ENCODE measurements at regions not wholly inside any gene's neighbourhood (a gene's known extent, or its start where the extent isn't known, plus 50 kb on each side); places are given as distances from the start of the nearest gene placed in this dataset.

DNA sequence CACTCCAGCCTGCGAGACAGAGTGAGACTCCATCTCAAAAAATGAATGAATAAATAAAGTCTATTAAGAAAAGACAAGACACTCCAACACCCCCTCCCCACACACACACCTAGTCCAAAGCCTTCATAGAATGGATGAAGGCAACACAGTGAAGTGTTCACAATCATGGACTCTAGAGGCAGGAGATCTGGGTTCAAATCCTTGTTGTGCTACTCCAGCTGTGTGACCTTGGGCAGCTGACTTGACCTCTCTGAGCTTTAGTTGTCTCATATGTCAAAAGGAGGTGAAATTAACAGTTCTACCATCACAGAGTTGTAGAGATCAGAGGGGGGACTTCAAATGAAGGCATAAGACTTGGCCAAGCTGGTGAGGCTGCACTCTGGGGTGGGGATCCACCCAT is 95.8 kb upstream of the MAP1LC3B2 start:
- no peak overlapping the region for H3K4me2 ChIP-seq
- no peaks in the 10 kb centered on the region for H3K36me3 ChIP-seq (replicated peaks; ENCODE audit: insufficient read depth, low read depth)
- WGBS (ENCODE audit: low lambda C conversion rate, missing lambda C conversion rate) = 95% methylated on average over 1 of the region's 1 CpG
- no peak overlapping the region for H3K4me3 ChIP-seq
- TF ChIP-seq EZH2phosphoT487 (IDR thresholded peaks at IDR 0.05; ENCODE audit: low read depth, severe bottlenecking, unreplicated experiment) (no peak), EZH2 (IDR thresholded peaks at IDR 0.05; ENCODE audit: borderline replicate concordance) (no peak)
- TF ChIP-seq, protein P1, sequence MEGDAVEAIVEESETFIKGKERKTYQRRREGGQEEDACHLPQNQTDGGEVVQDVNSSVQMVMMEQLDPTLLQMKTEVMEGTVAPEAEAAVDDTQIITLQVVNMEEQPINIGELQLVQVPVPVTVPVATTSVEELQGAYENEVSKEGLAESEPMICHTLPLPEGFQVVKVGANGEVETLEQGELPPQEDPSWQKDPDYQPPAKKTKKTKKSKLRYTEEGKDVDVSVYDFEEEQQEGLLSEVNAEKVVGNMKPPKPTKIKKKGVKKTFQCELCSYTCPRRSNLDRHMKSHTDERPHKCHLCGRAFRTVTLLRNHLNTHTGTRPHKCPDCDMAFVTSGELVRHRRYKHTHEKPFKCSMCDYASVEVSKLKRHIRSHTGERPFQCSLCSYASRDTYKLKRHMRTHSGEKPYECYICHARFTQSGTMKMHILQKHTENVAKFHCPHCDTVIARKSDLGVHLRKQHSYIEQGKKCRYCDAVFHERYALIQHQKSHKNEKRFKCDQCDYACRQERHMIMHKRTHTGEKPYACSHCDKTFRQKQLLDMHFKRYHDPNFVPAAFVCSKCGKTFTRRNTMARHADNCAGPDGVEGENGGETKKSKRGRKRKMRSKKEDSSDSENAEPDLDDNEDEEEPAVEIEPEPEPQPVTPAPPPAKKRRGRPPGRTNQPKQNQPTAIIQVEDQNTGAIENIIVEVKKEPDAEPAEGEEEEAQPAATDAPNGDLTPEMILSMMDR (IDR thresholded peaks at IDR 0.05; ENCODE audit: poor library complexity) = no peak
- H3K9me2 ChIP-seq (replicated peaks; ENCODE audit: insufficient read depth) = no peaks in the 10 kb centered on the region
- no peak overlapping the region for H2AFZ ChIP-seq
- H3K27me3 ChIP-seq = no peaks in the 10 kb centered on the region
- peaks cover 11% of the 10 kb centered on the region for H3K4me1 ChIP-seq (ENCODE audit: insufficient read depth)
- H3K27ac ChIP-seq = no peak overlapping the region
- DNase-seq (ENCODE audit: low spot score) = no peak
- H3K9me3 ChIP-seq (ENCODE audit: low read depth) = no peaks in the 10 kb centered on the region
- H4K20me1 ChIP-seq (ENCODE audit: insufficient read depth, poor library complexity, severe bottlenecking) = no peaks in the 10 kb centered on the region
- H3K79me2 ChIP-seq = no peaks in the 10 kb centered on the region

DNA sequence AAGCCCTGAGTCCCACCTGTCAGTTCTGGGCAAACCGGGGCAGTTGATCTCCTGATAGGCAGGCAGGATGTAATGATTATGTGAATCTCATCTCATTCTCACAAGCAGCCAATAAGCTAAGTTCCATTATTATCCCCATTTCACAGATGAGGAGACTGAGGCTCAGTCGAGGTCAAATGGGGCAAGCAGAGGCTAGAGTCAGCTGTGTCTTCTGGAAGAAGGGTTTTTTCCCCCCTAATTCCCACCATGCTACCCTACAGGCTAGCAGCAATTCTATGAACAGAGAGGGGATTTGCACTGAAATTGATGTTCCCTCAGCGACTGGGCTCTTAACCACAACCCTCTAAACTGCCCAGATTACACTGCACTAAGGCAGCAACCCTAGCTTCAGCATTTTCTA is 93.8 kb upstream of the MAP1LC3B2 start:
- 87% methylated on average over 3 of the region's 3 CpGs for WGBS (ENCODE audit: low lambda C conversion rate, missing lambda C conversion rate)
- Histone ChIP-seq H4K20me1 (ENCODE audit: insufficient read depth, poor library complexity, severe bottlenecking) (no peaks in the 10 kb centered on the region), H3K79me2 (no peaks in the 10 kb centered on the region), H3K27me3 (no peaks in the 10 kb centered on the region), H3K36me3 (replicated peaks; ENCODE audit: insufficient read depth, low read depth) (no peaks in the 10 kb centered on the region), H2AFZ (no peak overlapping the region), H3K27ac (peak overlapping the region; percentile 11), H3K9me2 (replicated peaks; ENCODE audit: insufficient read depth) (no peaks in the 10 kb centered on the region), H3K9me3 (ENCODE audit: low read depth) (no peaks in the 10 kb centered on the region), H3K4me2 (no peak overlapping the region), H3K4me1 (ENCODE audit: insufficient read depth) (peaks cover under 1% of the 10 kb centered on the region), H3K4me3 (no peak overlapping the region)
- DNase-seq (ENCODE audit: low spot score) = no peak
- TF ChIP-seq EZH2 (IDR thresholded peaks at IDR 0.05; ENCODE audit: borderline replicate concordance) = no peak
- TF ChIP-seq, protein P1 (IDR thresholded peaks at IDR 0.05; ENCODE audit: poor library complexity) = no peak
- no peak for TF ChIP-seq EZH2phosphoT487 (IDR thresholded peaks at IDR 0.05; ENCODE audit: low read depth, severe bottlenecking, unreplicated experiment)

DNA sequence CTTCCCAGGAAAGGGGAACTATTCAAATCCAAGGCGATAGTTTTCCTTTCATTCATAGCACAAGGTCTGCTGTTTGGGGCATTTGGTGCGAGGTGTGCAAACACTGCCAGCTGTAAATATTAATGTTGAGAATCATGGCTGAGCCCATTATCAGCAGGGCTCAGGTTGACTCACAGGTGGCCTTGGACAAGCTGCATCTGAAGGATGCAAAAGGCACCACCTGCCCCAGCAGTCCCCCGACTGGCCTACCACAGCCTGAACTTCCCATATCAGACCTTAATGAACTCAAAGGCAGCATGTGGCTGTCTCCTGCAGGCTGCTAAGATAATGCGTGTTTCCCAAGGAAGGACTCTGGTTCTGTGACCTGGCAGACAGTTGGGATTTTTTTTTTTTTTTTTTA is 93.3 kb upstream of the MAP1LC3B2 start:
- H3K79me2 ChIP-seq = no peaks in the 10 kb centered on the region
- no peaks in the 10 kb centered on the region for H3K9me3 ChIP-seq (ENCODE audit: low read depth)
- no peak overlapping the region for H3K4me2 ChIP-seq
- no peak overlapping the region for H2AFZ ChIP-seq
- H3K36me3 ChIP-seq (replicated peaks; ENCODE audit: insufficient read depth, low read depth) = no peaks in the 10 kb centered on the region
- no peaks in the 10 kb centered on the region for H3K27me3 ChIP-seq
- WGBS (ENCODE audit: low lambda C conversion rate, missing lambda C conversion rate) = 57% methylated on average over 4 of the region's 4 CpGs
- no peaks in the 10 kb centered on the region for H3K4me1 ChIP-seq (ENCODE audit: insufficient read depth)
- H4K20me1 ChIP-seq (ENCODE audit: insufficient read depth, poor library complexity, severe bottlenecking) = no peaks in the 10 kb centered on the region
- DNase-seq (ENCODE audit: low spot score) = peak; percentile 60
- TF ChIP-seq, protein P1 (IDR thresholded peaks at IDR 0.05; ENCODE audit: poor library complexity) = no peak
- TF ChIP-seq EZH2phosphoT487 (IDR thresholded peaks at IDR 0.05; ENCODE audit: low read depth, severe bottlenecking, unreplicated experiment) (no peak), EZH2 (IDR thresholded peaks at IDR 0.05; ENCODE audit: borderline replicate concordance) (no peak)
- no peaks in the 10 kb centered on the region for H3K9me2 ChIP-seq (replicated peaks; ENCODE audit: insufficient read depth)
- no peak overlapping the region for H3K4me3 ChIP-seq
- H3K27ac ChIP-seq = peak overlapping the region; percentile 11

DNA sequence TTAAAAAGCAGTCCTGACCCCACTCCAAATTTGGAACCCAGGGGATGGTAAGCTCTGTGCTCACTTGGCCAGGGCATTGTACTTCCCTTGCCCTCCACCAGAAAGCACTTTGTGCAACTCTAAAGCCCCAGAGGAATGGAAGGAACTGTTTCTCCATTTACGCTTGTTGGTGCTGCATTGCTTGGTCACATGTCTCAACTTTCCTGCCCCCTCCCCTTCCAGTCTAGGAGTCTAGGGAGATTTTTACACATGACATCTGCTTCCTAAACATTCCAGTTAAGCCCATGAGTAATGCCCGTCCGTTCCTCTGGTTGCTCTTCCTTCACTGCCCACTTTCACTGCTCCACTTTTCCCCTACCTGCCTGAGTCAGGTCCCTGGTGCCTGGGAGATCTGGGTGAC is 92.6 kb upstream of the MAP1LC3B2 start:
- DNase-seq (ENCODE audit: low spot score) = peak; percentile 37
- H3K9me2 ChIP-seq (replicated peaks; ENCODE audit: insufficient read depth) = no peaks in the 10 kb centered on the region
- H3K79me2 ChIP-seq = no peaks in the 10 kb centered on the region
- no peaks in the 10 kb centered on the region for H3K36me3 ChIP-seq (replicated peaks; ENCODE audit: insufficient read depth, low read depth)
- TF ChIP-seq, protein P1 (IDR thresholded peaks at IDR 0.05; ENCODE audit: poor library complexity) = no peak
- TF ChIP-seq EZH2phosphoT487 (IDR thresholded peaks at IDR 0.05; ENCODE audit: low read depth, severe bottlenecking, unreplicated experiment) (no peak), EZH2 (IDR thresholded peaks at IDR 0.05; ENCODE audit: borderline replicate concordance) (no peak)
- H3K4me3 ChIP-seq = no peak overlapping the region
- H3K27ac ChIP-seq = no peak overlapping the region
- 57% methylated on average over 3 of the region's 3 CpGs for WGBS (ENCODE audit: low lambda C conversion rate, missing lambda C conversion rate)
- H3K27me3 ChIP-seq = no peaks in the 10 kb centered on the region
- no peak overlapping the region for H2AFZ ChIP-seq
- H4K20me1 ChIP-seq (ENCODE audit: insufficient read depth, poor library complexity, severe bottlenecking) = no peaks in the 10 kb centered on the region
- no peak overlapping the region for H3K4me2 ChIP-seq
- H3K4me1 ChIP-seq (ENCODE audit: insufficient read depth) = no peaks in the 10 kb centered on the region
- no peaks in the 10 kb centered on the region for H3K9me3 ChIP-seq (ENCODE audit: low read depth)

All from hepatocyte (in vitro differentiated cells).